ENCODE measurements at regions not wholly inside any gene's neighbourhood (a gene's known extent, or its start where the extent isn't known, plus 50 kb on each side); places are given as distances from the start of the nearest gene placed in this dataset.
"Not testable (repeated sequence)": the region's sequence is repeated elsewhere in the genome, so short reads cannot be mapped to it uniquely, and the experiment has no call there.

- not testable (repeated sequence) for DNase-seq (ENCODE audit: low spot score)
Observed at GRCh38 chr9:41839786-41840185, 289.4 kb downstream of the CNTNAP3B start.

GRCh38 chr9:41838953-41839352 is 290.3 kb downstream of the CNTNAP3B start:
- not testable (repeated sequence) for DNase-seq (ENCODE audit: low spot score)

GRCh38 chr9:41838562-41838851 is 290.7 kb downstream of the CNTNAP3B start:
- DNase-seq (ENCODE audit: low spot score) = not testable (repeated sequence)

GRCh38 chr9:41837684-41838561 is 291.3 kb downstream of the CNTNAP3B start:
- DNase-seq (ENCODE audit: low spot score) = not testable (repeated sequence)

- DNase-seq (ENCODE audit: low spot score) = not testable (repeated sequence)
Observed at GRCh38 chr9:41833108-41833507, 296.1 kb downstream of the CNTNAP3B start.

- not testable (repeated sequence) for DNase-seq (ENCODE audit: low spot score)
Observed at GRCh38 chr9:41824723-41825122, 304.5 kb downstream of the CNTNAP3B start.

- not testable (repeated sequence) for DNase-seq (ENCODE audit: low spot score)
Observed at GRCh38 chr9:41802706-41803105, 326.5 kb downstream of the CNTNAP3B start.

GRCh38 chr9:41798684-41799083 is 330.5 kb downstream of the CNTNAP3B start:
- not testable (repeated sequence) for DNase-seq (ENCODE audit: low spot score)

- DNase-seq (ENCODE audit: low spot score) = not testable (repeated sequence)
Observed at GRCh38 chr9:41790719-41791363, 338.4 kb downstream of the CNTNAP3B start.

- DNase-seq (ENCODE audit: low spot score) = not testable (repeated sequence)
Observed at GRCh38 chr9:41790007-41790406, 339.2 kb downstream of the CNTNAP3B start.

GRCh38 chr9:41789387-41789786 is 339.8 kb downstream of the CNTNAP3B start:
- not testable (repeated sequence) for DNase-seq (ENCODE audit: low spot score)

GRCh38 chr9:41787951-41788350 is 341.3 kb downstream of the CNTNAP3B start:
- DNase-seq (ENCODE audit: low spot score) = not testable (repeated sequence)

GRCh38 chr9:41787270-41787669 is 342.0 kb downstream of the CNTNAP3B start:
- not testable (repeated sequence) for DNase-seq (ENCODE audit: low spot score)

GRCh38 chr9:41784006-41784405 is 345.2 kb downstream of the CNTNAP3B start:
- DNase-seq (ENCODE audit: low spot score) = not testable (repeated sequence)

- DNase-seq (ENCODE audit: low spot score) = not testable (repeated sequence)
Observed at GRCh38 chr9:41783070-41783810, 346.0 kb downstream of the CNTNAP3B start.

GRCh38 chr9:41781899-41782298 is 347.3 kb downstream of the CNTNAP3B start:
- not testable (repeated sequence) for DNase-seq (ENCODE audit: low spot score)

GRCh38 chr9:41779897-41780406 is 349.3 kb downstream of the CNTNAP3B start:
- not testable (repeated sequence) for DNase-seq (ENCODE audit: low spot score)

GRCh38 chr9:41779192-41779591 is 350.0 kb downstream of the CNTNAP3B start:
- DNase-seq (ENCODE audit: low spot score) = not testable (repeated sequence)

- DNase-seq (ENCODE audit: low spot score) = not testable (repeated sequence)
Observed at GRCh38 chr9:41778535-41779071, 350.6 kb downstream of the CNTNAP3B start.

- DNase-seq (ENCODE audit: low spot score) = not testable (repeated sequence)
Observed at GRCh38 chr9:41777536-41777935, 351.7 kb downstream of the CNTNAP3B start.

GRCh38 chr9:41772541-41772940 is 356.7 kb downstream of the CNTNAP3B start:
- DNase-seq (ENCODE audit: low spot score) = not testable (repeated sequence)

GRCh38 chr9:41771693-41772092 is 357.5 kb downstream of the CNTNAP3B start:
- not testable (repeated sequence) for DNase-seq (ENCODE audit: low spot score)

All from CD4-positive, alpha-beta T cell treated with Interleukin-15 for 4 hours (primary cell).